Loucy (cell line): ENCODE measurements at regions not wholly inside any gene's neighbourhood (a gene's known extent, or its start where the extent isn't known, plus 50 kb on each side); places are given as distances from the start of the nearest gene placed in this dataset.

ENCODE experiments used
- H2AFZ ChIP-seq: fragments of 200-600 bp; sonication (generic); 2 replicates; pipeline ENCODE4 v1.6.0; 2016; ENCODE audit warnings: antibody characterized with exemption, mild to moderate bottlenecking, low read length, moderate library complexity
- H3F3A ChIP-seq: fragments of 200-600 bp; 2 replicates; pipeline ENCODE4 v1.6.0; 2016; ENCODE audit warnings: antibody characterized with exemption, low read depth, mild to moderate bottlenecking
- H3K27me3 ChIP-seq: fragments of 200-600 bp; sonication (generic); 2 replicates; pipeline ENCODE4 v1.6.1; 2014; ENCODE audit warnings: low read length, mild to moderate bottlenecking; ENCODE audit not compliant: insufficient read depth, poor library complexity, severe bottlenecking
- H3K36me3 ChIP-seq: fragments of 200-600 bp; sonication (generic); 2 replicates; pipeline ENCODE4 v1.6.1; 2016; ENCODE audit warnings: low read length; ENCODE audit not compliant: insufficient read depth
- H3K4me1 ChIP-seq: fragments of 200-600 bp; sonication (generic); 2 replicates; pipeline ENCODE4 v1.5.1; 2014; ENCODE audit warnings: low read length, mild to moderate bottlenecking; ENCODE audit not compliant: insufficient read depth, poor library complexity, severe bottlenecking
- H3K4me2 ChIP-seq: fragments of 200-600 bp; sonication (generic); 2 replicates; pipeline ENCODE4 v1.6.0; 2014; ENCODE audit warnings: antibody characterized with exemption, low read length, low read depth, mild to moderate bottlenecking; ENCODE audit not compliant: poor library complexity, severe bottlenecking
- H3K4me3 ChIP-seq: fragments of 200-600 bp; sonication (generic); 2 replicates; pipeline ENCODE4 v1.5.1; 2014; ENCODE audit warnings: low read length, mild to moderate bottlenecking, mixed read lengths; ENCODE audit not compliant: poor library complexity, severe bottlenecking
- H3K79me2 ChIP-seq: fragments of 200-600 bp; sonication (generic); 2 replicates; pipeline ENCODE4 v1.6.1; 2014; ENCODE audit warnings: low read length; ENCODE audit not compliant: insufficient read depth
- H3K9ac ChIP-seq: fragments of 200-600 bp; sonication (generic); 2 replicates; pipeline ENCODE4 v1.6.0; 2014; ENCODE audit warnings: mild to moderate bottlenecking, low read depth, low read length, moderate library complexity; ENCODE audit not compliant: poor library complexity, severe bottlenecking
- H3K9me2 ChIP-seq: fragments of 200-600 bp; sonication (generic); replicated peaks from 2 replicates; pipeline ENCODE4 v1.6.1; 2016; ENCODE audit warnings: low read depth, low read length, mixed read lengths
- H3K9me3 ChIP-seq: fragments of 200-600 bp; sonication (generic); 2 replicates; pipeline ENCODE4 v1.6.1; 2014; ENCODE audit warnings: mild to moderate bottlenecking, antibody characterized with exemption, low read length, low read depth; ENCODE audit not compliant: insufficient read depth
- H4K20me1 ChIP-seq: fragments of 200-600 bp; sonication (generic); 2 replicates; pipeline ENCODE4 v1.6.0; 2014; ENCODE audit warnings: antibody characterized with exemption, low read length, mild to moderate bottlenecking; ENCODE audit not compliant: insufficient read depth, poor library complexity, severe bottlenecking
- EZH2phosphoT487 ChIP-seq: fragments of 200-600 bp; IDR thresholded peaks from 2 replicates; pipeline ENCODE4 v1.6.1; 2018; ENCODE audit warnings: antibody characterized with exemption, mild to moderate bottlenecking, moderate library complexity, borderline replicate concordance
- TF ChIP-seq, protein P1 (sequence below): fragments of 200-600 bp; sonication (generic); conservative IDR thresholded peaks from 2 replicates; pipeline ENCODE4 v1.5.1; 2014; ENCODE audit warnings: mild to moderate bottlenecking, antibody characterized with exemption, low read length

DNA sequence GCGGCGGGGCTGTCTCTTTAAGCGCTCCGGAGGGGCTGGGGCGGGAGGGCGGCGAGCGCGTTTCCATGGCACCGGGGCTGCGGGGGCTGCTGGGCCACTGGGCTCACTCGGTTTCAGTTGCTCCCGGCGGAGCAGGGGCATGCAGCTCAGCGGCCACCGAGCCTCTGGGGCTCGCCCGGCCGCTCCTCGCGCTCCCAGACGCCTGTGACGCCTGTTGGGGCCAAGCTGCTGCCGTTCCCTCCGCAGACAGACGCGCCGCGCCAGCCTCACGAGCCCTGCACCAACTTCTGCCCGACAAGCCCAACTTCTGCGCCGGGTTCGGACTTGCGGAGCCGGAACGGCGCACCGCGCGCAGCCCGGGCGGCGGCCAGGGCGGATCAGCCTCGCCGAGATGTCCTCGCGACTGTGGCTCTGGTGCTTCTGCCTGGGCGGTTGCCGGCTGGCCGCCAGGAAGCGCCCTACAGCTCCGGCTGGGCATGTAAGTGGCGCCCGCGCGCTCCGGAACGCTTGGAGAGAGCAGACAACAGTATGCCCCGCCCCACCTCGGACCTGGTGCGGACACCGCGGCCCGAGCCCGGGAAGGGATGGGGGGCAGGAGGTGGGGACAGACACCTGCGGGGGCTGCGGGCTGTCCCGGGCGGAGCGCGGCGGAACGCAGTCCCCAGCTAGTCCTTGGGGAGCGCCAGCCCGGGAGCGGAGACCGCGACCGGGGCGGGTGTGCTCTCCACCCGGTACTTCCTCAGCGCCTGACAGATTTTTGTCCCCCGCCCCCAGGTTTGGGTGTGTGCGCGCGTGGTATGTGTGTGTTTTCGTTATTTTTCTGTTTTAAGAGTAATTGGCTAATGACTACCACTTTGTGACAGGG, 154.1 kb upstream of the GOLIM4 start:
- no peak overlapping the region for H3K9ac ChIP-seq
- no peaks in the 10 kb centered on the region for H3F3A ChIP-seq
- H3K4me3 ChIP-seq: no peak overlapping the region
- H3K79me2 ChIP-seq: no peaks in the 10 kb centered on the region
- no peak overlapping the region for H3K4me2 ChIP-seq
- no peaks in the 10 kb centered on the region for H3K36me3 ChIP-seq
- no peaks in the 10 kb centered on the region for H3K9me3 ChIP-seq
- no peaks in the 10 kb centered on the region for H3K9me2 ChIP-seq
- no peaks in the 10 kb centered on the region for H3K4me1 ChIP-seq
- no peak overlapping the region for H2AFZ ChIP-seq
- TF ChIP-seq, protein P1, sequence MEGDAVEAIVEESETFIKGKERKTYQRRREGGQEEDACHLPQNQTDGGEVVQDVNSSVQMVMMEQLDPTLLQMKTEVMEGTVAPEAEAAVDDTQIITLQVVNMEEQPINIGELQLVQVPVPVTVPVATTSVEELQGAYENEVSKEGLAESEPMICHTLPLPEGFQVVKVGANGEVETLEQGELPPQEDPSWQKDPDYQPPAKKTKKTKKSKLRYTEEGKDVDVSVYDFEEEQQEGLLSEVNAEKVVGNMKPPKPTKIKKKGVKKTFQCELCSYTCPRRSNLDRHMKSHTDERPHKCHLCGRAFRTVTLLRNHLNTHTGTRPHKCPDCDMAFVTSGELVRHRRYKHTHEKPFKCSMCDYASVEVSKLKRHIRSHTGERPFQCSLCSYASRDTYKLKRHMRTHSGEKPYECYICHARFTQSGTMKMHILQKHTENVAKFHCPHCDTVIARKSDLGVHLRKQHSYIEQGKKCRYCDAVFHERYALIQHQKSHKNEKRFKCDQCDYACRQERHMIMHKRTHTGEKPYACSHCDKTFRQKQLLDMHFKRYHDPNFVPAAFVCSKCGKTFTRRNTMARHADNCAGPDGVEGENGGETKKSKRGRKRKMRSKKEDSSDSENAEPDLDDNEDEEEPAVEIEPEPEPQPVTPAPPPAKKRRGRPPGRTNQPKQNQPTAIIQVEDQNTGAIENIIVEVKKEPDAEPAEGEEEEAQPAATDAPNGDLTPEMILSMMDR: no peak
- no peak for TF ChIP-seq EZH2phosphoT487
- H3K27me3 ChIP-seq: no peaks in the 10 kb centered on the region
- H4K20me1 ChIP-seq: no peaks in the 10 kb centered on the region

DNA sequence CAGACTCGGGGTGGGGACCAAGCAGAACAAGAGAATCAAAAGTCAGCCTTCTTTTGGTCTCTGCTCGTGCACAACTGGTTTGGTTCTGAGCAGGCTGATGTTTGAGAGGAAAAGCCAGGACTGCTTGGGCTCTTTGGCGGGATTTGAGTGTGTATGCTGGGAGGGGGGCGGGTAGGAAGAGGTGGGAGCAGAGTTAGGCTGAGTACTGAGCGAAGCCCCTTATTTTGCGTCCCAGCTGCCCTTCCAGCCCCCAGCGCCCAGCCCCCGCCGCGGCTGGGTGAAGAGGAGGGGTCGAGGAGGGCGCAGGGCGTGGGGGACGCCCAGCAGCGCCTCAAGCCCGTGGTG, 153.5 kb upstream of the GOLIM4 start:
- Histone ChIP-seq H3F3A (no peaks in the 10 kb centered on the region), H3K4me2 (no peak overlapping the region), H3K9me3 (no peaks in the 10 kb centered on the region), H3K4me1 (no peaks in the 10 kb centered on the region), H2AFZ (no peak overlapping the region), H3K79me2 (no peaks in the 10 kb centered on the region), H3K9ac (no peak overlapping the region), H3K4me3 (no peak overlapping the region), H4K20me1 (no peaks in the 10 kb centered on the region), H3K36me3 (no peaks in the 10 kb centered on the region), H3K9me2 (no peaks in the 10 kb centered on the region), H3K27me3 (no peaks in the 10 kb centered on the region)
- TF ChIP-seq, protein P1: no peak
- no peak for TF ChIP-seq EZH2phosphoT487

DNA sequence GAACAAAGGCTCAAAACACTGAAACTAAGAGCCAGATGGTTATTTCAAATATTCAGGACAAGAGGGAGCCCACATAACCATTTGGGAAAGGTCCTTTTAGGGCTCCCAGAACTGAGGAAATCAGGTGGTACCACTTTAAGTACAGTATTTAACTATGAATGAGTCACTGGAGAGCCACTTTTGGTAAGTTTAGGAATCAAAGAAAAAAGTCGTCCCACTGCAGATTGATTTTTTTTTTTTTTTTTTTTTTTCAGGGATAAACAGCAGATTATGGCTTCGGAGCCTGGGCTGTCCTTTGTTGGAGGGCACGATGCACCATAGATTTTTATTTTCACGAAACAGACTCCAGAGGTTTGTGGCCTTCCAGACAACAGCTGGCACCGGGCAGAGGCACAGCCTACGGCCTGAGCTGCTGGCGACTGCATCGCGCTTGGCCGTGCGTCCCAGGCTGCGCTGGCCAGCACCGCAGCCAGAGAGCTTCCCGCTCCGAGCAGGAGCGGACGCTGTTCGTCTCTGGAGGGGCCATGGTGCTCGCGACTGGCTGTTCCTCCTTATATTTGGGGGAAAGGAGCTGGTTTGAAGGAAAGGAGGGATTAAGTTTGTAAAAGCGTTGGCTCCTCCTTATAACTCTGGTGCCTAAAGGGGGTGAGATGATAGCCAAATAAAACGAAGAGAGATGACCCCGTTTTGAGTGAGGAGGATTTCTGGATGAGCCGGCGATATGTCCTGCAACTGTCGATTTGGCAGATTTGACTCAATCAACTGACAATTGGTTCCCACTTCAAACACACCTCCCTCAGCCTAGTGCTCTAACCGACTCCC, 152.9 kb upstream of the GOLIM4 start:
- H3K9me3 ChIP-seq: no peaks in the 10 kb centered on the region
- no peak overlapping the region for H3K4me3 ChIP-seq
- H3K4me1 ChIP-seq: no peaks in the 10 kb centered on the region
- no peaks in the 10 kb centered on the region for H3K36me3 ChIP-seq
- no peak overlapping the region for H2AFZ ChIP-seq
- no peak overlapping the region for H3K9ac ChIP-seq
- no peaks in the 10 kb centered on the region for H4K20me1 ChIP-seq
- no peaks in the 10 kb centered on the region for H3K27me3 ChIP-seq
- no peak overlapping the region for H3K4me2 ChIP-seq
- H3F3A ChIP-seq: no peaks in the 10 kb centered on the region
- H3K79me2 ChIP-seq: no peaks in the 10 kb centered on the region
- TF ChIP-seq, protein P1: no peak
- TF ChIP-seq EZH2phosphoT487: no peak
- H3K9me2 ChIP-seq: no peaks in the 10 kb centered on the region
